ENCODE measurements at regions not wholly inside any gene's neighbourhood (a gene's known extent, or its start where the extent isn't known, plus 50 kb on each side); places are given as distances from the start of the nearest gene placed in this dataset.
"Not testable (repeated sequence)": the region's sequence is repeated elsewhere in the genome, so short reads cannot be mapped to it uniquely, and the experiment has no call there.

- no peak for DNase-seq
- Histone ChIP-seq H3K27me3 (ENCODE audit: control insufficient read depth in 3 of 3, insufficient read depth in 3 of 3, low read length in 3 of 3) (no peaks in the 10 kb centered on the region), H3K4me3 (ENCODE audit: low read depth in 1 of 3, low read length in 3 of 3) (no peak overlapping the region), H3K4me1 (ENCODE audit: control insufficient read depth in 3 of 3, insufficient read depth in 2 of 3, low read depth in 1 of 3, low read length in 2 of 3) (no peaks in the 10 kb centered on the region), H3K9me3 (ENCODE audit: control insufficient read depth in 2 of 2, insufficient read depth in 1 of 2, low read depth in 1 of 2, low read length in 1 of 2) (no peaks in the 10 kb centered on the region), H3K36me3 (ENCODE audit: control insufficient read depth in 3 of 3, insufficient read depth in 2 of 3, low read depth in 1 of 3, low read length in 3 of 3) (no peaks in the 10 kb centered on the region), H3K27ac (ENCODE audit: low read depth in 1 of 3, low read length in 2 of 3) (no peak overlapping the region)
- WGBS, 3 donors, result 54 to 69% (median 68%) methylated on average over 2 of the region's 2 CpGs
- FAIRE-seq, result no peak
These were observed 274.4 kb upstream of the TOM1L1 start for GRCh38 chr17:54626146-54626703.

DNA sequence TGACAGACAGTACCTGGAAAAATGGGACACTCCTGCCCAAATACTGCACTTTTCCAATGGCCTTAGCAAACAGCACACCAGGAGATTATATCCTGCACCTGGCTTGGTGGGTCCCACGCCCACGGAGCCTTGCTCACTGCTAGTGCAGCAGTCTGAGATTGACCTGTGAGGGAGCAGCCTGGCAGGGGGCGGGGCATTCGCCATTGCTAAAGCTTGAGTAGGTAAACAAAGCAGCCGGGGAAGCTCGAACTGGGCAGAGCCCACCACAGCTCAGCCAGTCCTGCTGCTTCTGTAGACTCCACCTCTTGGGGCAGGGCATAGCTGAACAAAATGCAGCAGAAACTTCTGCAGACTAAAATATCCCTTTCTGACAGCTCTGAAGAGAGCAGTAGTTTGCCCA lies 261.2 kb upstream of the TOM1L1 start:
- H3K4me3 ChIP-seq (ENCODE audit: low read depth in 1 of 3, low read length in 3 of 3); DNase-seq; H3K4me1 ChIP-seq (ENCODE audit: control insufficient read depth in 3 of 3, insufficient read depth in 2 of 3, low read depth in 1 of 3, low read length in 2 of 3); H3K27ac ChIP-seq (ENCODE audit: low read depth in 1 of 3, low read length in 2 of 3); H3K27me3 ChIP-seq (ENCODE audit: control insufficient read depth in 3 of 3, insufficient read depth in 3 of 3, low read length in 3 of 3); FAIRE-seq; H3K36me3 ChIP-seq (ENCODE audit: control insufficient read depth in 3 of 3, insufficient read depth in 2 of 3, low read depth in 1 of 3, low read length in 3 of 3): not testable (repeated sequence)
- 67 to 86% (median 80%) methylated on average over 6 of the region's 6 CpGs for WGBS, 3 donors
- peaks cover 0 to 12% of the 10 kb centered on the region in 2 donors for H3K9me3 ChIP-seq (ENCODE audit: control insufficient read depth in 2 of 2, insufficient read depth in 1 of 2, low read depth in 1 of 2, low read length in 1 of 2)

DNA sequence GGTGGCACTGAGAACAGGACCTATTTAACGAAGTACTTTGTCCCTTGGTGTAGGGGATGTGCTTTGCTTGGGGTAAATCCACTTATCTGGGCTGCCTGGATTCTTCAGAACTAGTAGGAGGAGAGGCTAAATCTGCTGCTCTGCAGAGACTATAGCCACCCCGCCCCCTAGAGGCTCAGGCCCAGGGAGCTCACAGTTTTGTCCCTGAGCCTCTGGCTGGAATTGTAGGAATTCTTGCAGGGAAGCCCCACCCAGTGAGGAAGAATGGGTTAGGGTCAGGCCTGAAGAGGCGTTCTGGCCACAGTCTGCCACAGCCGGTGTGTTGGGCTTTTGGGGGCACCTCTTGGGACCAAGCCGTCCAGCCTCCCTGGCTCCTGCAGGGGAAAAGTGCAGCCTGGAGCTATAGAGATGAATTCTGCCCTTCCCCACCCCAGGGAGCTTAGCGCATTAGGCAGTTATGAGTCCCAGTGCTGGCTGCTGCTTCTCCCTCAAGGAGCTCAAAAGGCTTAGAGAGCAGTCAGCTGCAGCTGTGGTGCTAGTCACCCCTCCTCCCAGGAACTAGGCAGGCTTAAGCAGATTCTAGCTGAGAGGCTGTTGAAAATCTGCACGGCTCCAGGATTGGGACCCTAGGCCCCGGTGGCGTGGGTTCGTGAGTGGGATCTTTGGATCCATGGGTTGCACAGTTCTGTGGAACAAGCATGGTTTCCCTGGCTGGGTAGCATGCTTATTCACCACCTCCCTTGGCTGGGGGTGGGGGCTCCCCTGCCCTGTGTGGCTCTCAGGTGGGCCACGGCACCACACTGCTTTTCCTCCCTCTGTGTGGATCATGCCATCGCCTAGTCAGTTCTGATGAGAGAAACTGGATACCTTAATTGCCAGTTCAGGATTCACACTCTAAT lies 237.4 kb upstream of the TOM1L1 start:
- H3K9me3 ChIP-seq (ENCODE audit: control insufficient read depth in 2 of 2, insufficient read depth in 1 of 2, low read depth in 1 of 2, low read length in 1 of 2), result peaks cover 0 to 8% of the 10 kb centered on the region in 2 donors
- no peaks in the 10 kb centered on the region for H3K36me3 ChIP-seq (ENCODE audit: control insufficient read depth in 3 of 3, insufficient read depth in 2 of 3, low read depth in 1 of 3, low read length in 3 of 3)
- WGBS, 3 donors, result 84 to 90% (median 89%) methylated on average over 12 of the region's 12 CpGs
- DNase-seq (no peak), FAIRE-seq (no peak)
- no peaks in the 10 kb centered on the region for H3K4me1 ChIP-seq (ENCODE audit: control insufficient read depth in 3 of 3, insufficient read depth in 2 of 3, low read depth in 1 of 3, low read length in 2 of 3)
- no peak overlapping the region for H3K4me3 ChIP-seq (ENCODE audit: low read depth in 1 of 3, low read length in 3 of 3)
- no peaks in the 10 kb centered on the region for H3K27me3 ChIP-seq (ENCODE audit: control insufficient read depth in 3 of 3, insufficient read depth in 3 of 3, low read length in 3 of 3)
- H3K27ac ChIP-seq (ENCODE audit: low read depth in 1 of 3, low read length in 2 of 3), result no peak overlapping the region

GRCh38 chr17:54666559-54666958 lies 234.1 kb upstream of the TOM1L1 start:
- DNase-seq (no peak), FAIRE-seq (no peak)
- peaks cover 0 to 8% of the 10 kb centered on the region in 2 donors for H3K9me3 ChIP-seq (ENCODE audit: control insufficient read depth in 2 of 2, insufficient read depth in 1 of 2, low read depth in 1 of 2, low read length in 1 of 2)
- no peaks in the 10 kb centered on the region for H3K27me3 ChIP-seq (ENCODE audit: control insufficient read depth in 3 of 3, insufficient read depth in 3 of 3, low read length in 3 of 3)
- no peak overlapping the region for H3K27ac ChIP-seq (ENCODE audit: low read depth in 1 of 3, low read length in 2 of 3)
- H3K36me3 ChIP-seq (ENCODE audit: control insufficient read depth in 3 of 3, insufficient read depth in 2 of 3, low read depth in 1 of 3, low read length in 3 of 3), result no peaks in the 10 kb centered on the region
- H3K4me1 ChIP-seq (ENCODE audit: control insufficient read depth in 3 of 3, insufficient read depth in 2 of 3, low read depth in 1 of 3, low read length in 2 of 3), result no peaks in the 10 kb centered on the region
- 81 to 87% (median 83%) methylated on average over 4 of the region's 4 CpGs for WGBS, 3 donors
- no peak overlapping the region for H3K4me3 ChIP-seq (ENCODE audit: low read depth in 1 of 3, low read length in 3 of 3)

DNA sequence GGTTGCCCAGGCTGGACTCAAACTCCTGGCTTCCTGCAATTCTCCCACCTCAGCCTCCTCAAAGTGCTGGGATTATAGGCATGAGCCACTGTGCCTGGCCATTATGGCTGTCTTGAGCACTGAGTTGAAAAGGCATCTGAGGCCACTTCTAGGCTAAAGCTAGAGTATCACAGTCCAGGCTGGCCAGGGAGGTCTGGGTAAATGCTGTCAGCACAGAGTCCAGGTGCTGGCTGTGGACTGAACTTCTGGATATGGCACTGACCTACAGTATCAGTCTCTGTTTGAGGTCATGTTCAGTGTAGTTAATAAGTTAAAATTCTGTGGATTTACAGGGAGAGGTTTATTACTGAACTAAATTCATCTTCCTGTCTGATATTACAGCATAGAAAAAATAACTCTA lies 222.5 kb upstream of the TOM1L1 start:
- Histone ChIP-seq H3K9me3 (ENCODE audit: control insufficient read depth in 2 of 2, insufficient read depth in 1 of 2, low read depth in 1 of 2, low read length in 1 of 2) (peaks cover 0 to 2% of the 10 kb centered on the region in 2 donors), H3K27me3 (ENCODE audit: control insufficient read depth in 3 of 3, insufficient read depth in 3 of 3, low read length in 3 of 3) (peaks cover 0 to 2% (median 0%) of the 10 kb centered on the region in 3 donors), H3K27ac (ENCODE audit: low read depth in 1 of 3, low read length in 2 of 3) (no peak overlapping the region), H3K4me1 (ENCODE audit: control insufficient read depth in 3 of 3, insufficient read depth in 2 of 3, low read depth in 1 of 3, low read length in 2 of 3) (no peaks in the 10 kb centered on the region), H3K4me3 (ENCODE audit: low read depth in 1 of 3, low read length in 3 of 3) (no peak overlapping the region), H3K36me3 (ENCODE audit: control insufficient read depth in 3 of 3, insufficient read depth in 2 of 3, low read depth in 1 of 3, low read length in 3 of 3) (no peaks in the 10 kb centered on the region)
- FAIRE-seq (no peak), DNase-seq (no peak)

- peaks cover 0 to 2% (median 0%) of the 10 kb centered on the region in 3 donors for H3K27me3 ChIP-seq (ENCODE audit: control insufficient read depth in 3 of 3, insufficient read depth in 3 of 3, low read length in 3 of 3)
- FAIRE-seq, result no peak
- H3K4me3 ChIP-seq (ENCODE audit: low read depth in 1 of 3, low read length in 3 of 3), result no peak overlapping the region
- no peaks in the 10 kb centered on the region for H3K4me1 ChIP-seq (ENCODE audit: control insufficient read depth in 3 of 3, insufficient read depth in 2 of 3, low read depth in 1 of 3, low read length in 2 of 3)
- H3K36me3 ChIP-seq (ENCODE audit: control insufficient read depth in 3 of 3, insufficient read depth in 2 of 3, low read depth in 1 of 3, low read length in 3 of 3), result no peaks in the 10 kb centered on the region
- WGBS, 3 donors, result 78 to 82% (median 79%) methylated on average over 9 of the region's 9 CpGs
- no peak overlapping the region for H3K27ac ChIP-seq (ENCODE audit: low read depth in 1 of 3, low read length in 2 of 3)
- no peak for DNase-seq
- H3K9me3 ChIP-seq (ENCODE audit: control insufficient read depth in 2 of 2, insufficient read depth in 1 of 2, low read depth in 1 of 2, low read length in 1 of 2), result no peaks in the 10 kb centered on the region
These were observed 220.2 kb upstream of the TOM1L1 start for GRCh38 chr17:54680410-54680809.

DNA sequence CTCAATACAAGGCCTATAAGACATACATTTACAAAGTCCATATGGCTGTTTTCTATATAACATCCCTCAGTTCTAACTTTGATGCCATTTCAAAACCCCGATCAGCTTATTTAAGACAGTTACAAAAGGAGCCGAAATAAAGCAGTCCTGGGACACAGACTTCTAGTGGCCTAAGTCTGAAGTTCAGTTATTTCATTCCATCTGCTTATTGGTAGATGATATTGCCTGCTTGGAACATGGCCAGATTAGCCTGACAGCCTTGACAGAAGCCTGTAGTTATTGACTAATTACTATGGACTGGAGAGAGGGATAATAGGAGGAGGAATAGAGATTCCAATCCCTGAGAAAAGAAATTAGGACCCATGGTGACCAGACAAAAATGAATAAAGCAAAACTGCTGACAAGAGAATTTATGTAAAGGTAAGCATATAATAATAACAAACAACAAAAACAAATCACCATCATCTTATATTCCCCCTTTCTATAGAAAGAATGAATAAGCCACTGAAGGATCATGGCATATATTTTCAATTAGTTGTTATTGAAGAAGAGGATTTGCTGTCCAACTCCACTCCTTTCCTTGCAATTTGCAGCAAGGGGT lies 206.3 kb upstream of the TOM1L1 start:
- Histone ChIP-seq H3K9me3 (ENCODE audit: control insufficient read depth in 2 of 2, insufficient read depth in 1 of 2, low read depth in 1 of 2, low read length in 1 of 2) (no peaks in the 10 kb centered on the region), H3K27ac (ENCODE audit: low read depth in 1 of 3, low read length in 2 of 3) (no peak overlapping the region), H3K4me3 (ENCODE audit: low read depth in 1 of 3, low read length in 3 of 3) (no peak overlapping the region), H3K36me3 (ENCODE audit: control insufficient read depth in 3 of 3, insufficient read depth in 2 of 3, low read depth in 1 of 3, low read length in 3 of 3) (no peaks in the 10 kb centered on the region), H3K27me3 (ENCODE audit: control insufficient read depth in 3 of 3, insufficient read depth in 3 of 3, low read length in 3 of 3) (no peaks in the 10 kb centered on the region), H3K4me1 (ENCODE audit: control insufficient read depth in 3 of 3, insufficient read depth in 2 of 3, low read depth in 1 of 3, low read length in 2 of 3) (no peaks in the 10 kb centered on the region)
- WGBS, 3 donors, result 83 to 90% (median 90%) methylated on average over 2 of the region's 2 CpGs
- FAIRE-seq, result no peak
- DNase-seq, result no peak

DNA sequence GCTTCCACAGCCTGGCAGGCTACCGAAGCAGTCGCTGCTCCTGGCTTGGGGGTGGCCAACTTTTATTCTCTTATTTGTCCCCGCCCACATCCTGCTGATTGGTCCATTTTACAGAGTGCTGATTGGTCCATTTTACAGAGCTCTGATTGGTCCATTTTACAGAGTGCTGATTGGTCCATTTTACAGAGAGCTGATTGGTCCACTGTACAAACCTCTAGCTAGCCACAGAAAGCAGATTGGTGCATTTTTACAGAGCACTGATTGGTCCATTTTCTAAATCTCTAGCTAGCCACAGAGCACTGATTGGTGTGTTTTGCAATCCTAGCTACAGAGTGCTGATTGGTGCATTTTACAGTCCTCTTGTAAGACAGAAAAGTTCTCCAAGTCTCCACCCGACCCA lies 187.9 kb upstream of the TOM1L1 start:
- H3K4me3 ChIP-seq (ENCODE audit: low read depth in 1 of 3, low read length in 3 of 3); FAIRE-seq; H3K27ac ChIP-seq (ENCODE audit: low read depth in 1 of 3, low read length in 2 of 3); H3K36me3 ChIP-seq (ENCODE audit: control insufficient read depth in 3 of 3, insufficient read depth in 2 of 3, low read depth in 1 of 3, low read length in 3 of 3); H3K27me3 ChIP-seq (ENCODE audit: control insufficient read depth in 3 of 3, insufficient read depth in 3 of 3, low read length in 3 of 3); H3K4me1 ChIP-seq (ENCODE audit: control insufficient read depth in 3 of 3, insufficient read depth in 2 of 3, low read depth in 1 of 3, low read length in 2 of 3); DNase-seq: not testable (repeated sequence)
- WGBS, 3 donors, result 17 to 44% (median 38%) methylated on average over 4 of the region's 4 CpGs
- H3K9me3 ChIP-seq (ENCODE audit: control insufficient read depth in 2 of 2, insufficient read depth in 1 of 2, low read depth in 1 of 2, low read length in 1 of 2), result peaks cover 0 to 16% of the 10 kb centered on the region in 2 donors

All from small intestine (tissue), 7 donors.